ENCODE measurements at regions not wholly inside any gene's neighbourhood (a gene's known extent, or its start where the extent isn't known, plus 50 kb on each side); places are given as distances from the start of the nearest gene placed in this dataset.

GRCh38 chr6:87968435-87969278 is 79.0 kb upstream of the SPACA1 start:
- peak overlapping the region; percentile 30 for H2AFZ ChIP-seq
- no peak overlapping the region for H3K9ac ChIP-seq
- H3K27me3 ChIP-seq (ENCODE audit: control insufficient read depth, insufficient read depth, low read length): no peaks in the 10 kb centered on the region
- no peaks in the 10 kb centered on the region for H3K79me2 ChIP-seq
- no peak for TF ChIP-seq CTCF (IDR thresholded peaks at IDR 0.05)
- no peaks in the 10 kb centered on the region for H3K9me3 ChIP-seq (ENCODE audit: control insufficient read depth, low read length)
- no peaks in the 10 kb centered on the region for H3K36me3 ChIP-seq (ENCODE audit: control insufficient read depth, insufficient read depth, low read length)
- H3K4me1 ChIP-seq: no peaks in the 10 kb centered on the region
- peak overlapping the region; percentile 67 for H3K4me2 ChIP-seq (ENCODE audit: low read length)
- H3K27ac ChIP-seq: no peak overlapping the region
- peak overlapping the region; percentile 35 for H3K4me3 ChIP-seq (ENCODE audit: low read depth, low read length)

GRCh38 chr6:87965806-87966205 is 81.8 kb upstream of the SPACA1 start:
- no peaks in the 10 kb centered on the region for H3K79me2 ChIP-seq
- no peak for TF ChIP-seq CTCF (IDR thresholded peaks at IDR 0.05)
- no peaks in the 10 kb centered on the region for H3K36me3 ChIP-seq (ENCODE audit: control insufficient read depth, insufficient read depth, low read length)
- H3K4me3 ChIP-seq (ENCODE audit: low read depth, low read length): no peak overlapping the region
- no peaks in the 10 kb centered on the region for H3K9me3 ChIP-seq (ENCODE audit: control insufficient read depth, low read length)
- H3K9ac ChIP-seq: no peak overlapping the region
- no peak overlapping the region for H2AFZ ChIP-seq
- H3K4me2 ChIP-seq (ENCODE audit: low read length): no peak overlapping the region
- H3K27ac ChIP-seq: no peak overlapping the region
- H3K4me1 ChIP-seq: no peaks in the 10 kb centered on the region
- no peaks in the 10 kb centered on the region for H3K27me3 ChIP-seq (ENCODE audit: control insufficient read depth, insufficient read depth, low read length)

- H3K9ac ChIP-seq: no peak overlapping the region
- no peak overlapping the region for H3K4me2 ChIP-seq (ENCODE audit: low read length)
- H3K27ac ChIP-seq: no peak overlapping the region
- H3K79me2 ChIP-seq: no peaks in the 10 kb centered on the region
- no peaks in the 10 kb centered on the region for H3K4me1 ChIP-seq
- no peaks in the 10 kb centered on the region for H3K9me3 ChIP-seq (ENCODE audit: control insufficient read depth, low read length)
- H3K27me3 ChIP-seq (ENCODE audit: control insufficient read depth, insufficient read depth, low read length): no peaks in the 10 kb centered on the region
- H3K36me3 ChIP-seq (ENCODE audit: control insufficient read depth, insufficient read depth, low read length): no peaks in the 10 kb centered on the region
- no peak overlapping the region for H2AFZ ChIP-seq
- H3K4me3 ChIP-seq (ENCODE audit: low read depth, low read length): no peak overlapping the region
- TF ChIP-seq CTCF (IDR thresholded peaks at IDR 0.05): no peak
These were observed 88.6 kb upstream of the SPACA1 start for GRCh38 chr6:87959083-87959482.

GRCh38 chr6:87951751-87952150 is 95.9 kb upstream of the SPACA1 start:
- H2AFZ ChIP-seq: no peak overlapping the region
- no peak overlapping the region for H3K4me3 ChIP-seq (ENCODE audit: low read depth, low read length)
- H3K4me1 ChIP-seq: no peaks in the 10 kb centered on the region
- H3K27ac ChIP-seq: no peak overlapping the region
- no peaks in the 10 kb centered on the region for H3K9me3 ChIP-seq (ENCODE audit: control insufficient read depth, low read length)
- no peak overlapping the region for H3K9ac ChIP-seq
- TF ChIP-seq CTCF (IDR thresholded peaks at IDR 0.05): no peak
- no peaks in the 10 kb centered on the region for H3K36me3 ChIP-seq (ENCODE audit: control insufficient read depth, insufficient read depth, low read length)
- H3K79me2 ChIP-seq: no peaks in the 10 kb centered on the region
- H3K27me3 ChIP-seq (ENCODE audit: control insufficient read depth, insufficient read depth, low read length): no peaks in the 10 kb centered on the region
- no peak overlapping the region for H3K4me2 ChIP-seq (ENCODE audit: low read length)

GRCh38 chr6:87950614-87951013 is 97.0 kb upstream of the SPACA1 start:
- Histone ChIP-seq H3K4me2 (ENCODE audit: low read length) (no peak overlapping the region), H3K36me3 (ENCODE audit: control insufficient read depth, insufficient read depth, low read length) (no peaks in the 10 kb centered on the region)

More at GRCh38 chr6:87950614-87951013, 97.0 kb upstream of the SPACA1 start:
- H2AFZ ChIP-seq: no peak overlapping the region
- no peak overlapping the region for H3K4me3 ChIP-seq (ENCODE audit: low read depth, low read length)
- no peaks in the 10 kb centered on the region for H3K27me3 ChIP-seq (ENCODE audit: control insufficient read depth, insufficient read depth, low read length)
- H3K27ac ChIP-seq: no peak overlapping the region
- H3K9me3 ChIP-seq (ENCODE audit: control insufficient read depth, low read length): no peaks in the 10 kb centered on the region
- no peak for TF ChIP-seq CTCF (IDR thresholded peaks at IDR 0.05)
- H3K9ac ChIP-seq: no peak overlapping the region
- no peaks in the 10 kb centered on the region for H3K4me1 ChIP-seq
- no peaks in the 10 kb centered on the region for H3K79me2 ChIP-seq
